HPDE6-E6E7 (cell line): ENCODE measurements at regions not wholly inside any gene's neighbourhood (a gene's known extent, or its start where the extent isn't known, plus 50 kb on each side); places are given as distances from the start of the nearest gene placed in this dataset.

ENCODE experiments used
- DNase-seq: peaks from one replicate; pipeline ENCODE4 v3.0.0; 2011; ENCODE audit warnings: missing footprints; ENCODE audit errors: extremely low spot score

GRCh38 chr11:31903225-31904074 lies 92.3 kb upstream of the PAX6 start:
- no peak for DNase-seq

GRCh38 chr11:31902706-31903105 lies 91.6 kb upstream of the PAX6 start:
- no peak for DNase-seq

GRCh38 chr11:31895926-31896325 lies 84.8 kb upstream of the PAX6 start:
- DNase-seq = no peak

- DNase-seq = no peak
Measured at GRCh38 chr11:31887180-31887579, 76.1 kb upstream of the PAX6 start.

- no peak for DNase-seq
Measured at GRCh38 chr11:31884080-31884479, 73.0 kb upstream of the PAX6 start.

GRCh38 chr11:31883435-31883834 lies 72.3 kb upstream of the PAX6 start:
- no peak for DNase-seq

- no peak for DNase-seq
Measured at GRCh38 chr11:31882951-31883392, 71.8 kb upstream of the PAX6 start.

- DNase-seq = no peak
Measured at GRCh38 chr11:31881825-31882224, 70.7 kb upstream of the PAX6 start.

- DNase-seq = no peak
Measured at GRCh38 chr11:31879681-31880080, 68.6 kb upstream of the PAX6 start.

GRCh38 chr11:31877863-31878262 lies 66.7 kb upstream of the PAX6 start:
- DNase-seq = no peak

- no peak for DNase-seq
Measured at GRCh38 chr11:31877083-31877482, 66.0 kb upstream of the PAX6 start.

GRCh38 chr11:31875866-31876560 lies 64.9 kb upstream of the PAX6 start:
- no peak for DNase-seq

GRCh38 chr11:31874631-31875191 lies 63.6 kb upstream of the PAX6 start:
- DNase-seq = no peak

- DNase-seq = no peak
Measured at GRCh38 chr11:31873124-31873523, 62.0 kb upstream of the PAX6 start.

GRCh38 chr11:31872076-31872443 lies 60.9 kb upstream of the PAX6 start:
- no peak for DNase-seq

- no peak for DNase-seq
Measured at GRCh38 chr11:31871310-31872075, 60.4 kb upstream of the PAX6 start.

GRCh38 chr11:31870609-31871309 lies 59.6 kb upstream of the PAX6 start:
- DNase-seq = peak; percentile 14

- DNase-seq = no peak
Measured at GRCh38 chr11:31869986-31870385, 58.9 kb upstream of the PAX6 start.

GRCh38 chr11:31865606-31866300 lies 54.6 kb upstream of the PAX6 start:
- no peak for DNase-seq

GRCh38 chr11:31863170-31863832 lies 52.2 kb upstream of the PAX6 start:
- DNase-seq = no peak
